H9 (cell line): ENCODE measurements at regions not wholly inside any gene's neighbourhood (a gene's known extent, or its start where the extent isn't known, plus 50 kb on each side); places are given as distances from the start of the nearest gene placed in this dataset.

Experiments
- DNase-seq: peaks from one replicate; pipeline ENCODE4 v3.0.0-alpha.2; 2017
- H2AFZ ChIP-seq: one replicate; pipeline ENCODE4 v1.6.1; 2013; ENCODE audit warnings: mild to moderate bottlenecking, low read length, control low read depth, moderate library complexity
- H2AK5ac ChIP-seq: 2 replicates; pipeline ENCODE4 v1.6.1; 2013; ENCODE audit warnings: low read length, control low read depth, mixed read lengths; ENCODE audit not compliant: insufficient read length
- H2BK120ac ChIP-seq: one replicate; pipeline ENCODE4 v1.6.1; 2013; ENCODE audit warnings: low read depth, mild to moderate bottlenecking, low read length, control low read depth, inconsistent platforms; ENCODE audit not compliant: poor library complexity, severe bottlenecking
- H2BK12ac ChIP-seq: 2 replicates; pipeline ENCODE4 v1.6.1; 2013; ENCODE audit warnings: low read length, control low read depth, mixed read lengths, low read depth; ENCODE audit not compliant: insufficient read length
- H2BK15ac ChIP-seq: 2 replicates; pipeline ENCODE4 v1.6.1; 2013; ENCODE audit warnings: low read depth, low read length, control low read depth
- H2BK20ac ChIP-seq: one replicate; pipeline ENCODE4 v1.6.1; 2013; ENCODE audit warnings: low read depth, mild to moderate bottlenecking, low read length, control low read depth, inconsistent platforms; ENCODE audit not compliant: poor library complexity, severe bottlenecking
- H2BK5ac ChIP-seq: 2 replicates; pipeline ENCODE4 v1.6.1; 2013; ENCODE audit warnings: low read length, control low read depth, mixed read lengths; ENCODE audit not compliant: insufficient read length
- H3K14ac ChIP-seq: 2 replicates; pipeline ENCODE4 v1.6.1; 2013; ENCODE audit warnings: low read length, control low read depth; ENCODE audit not compliant: insufficient read depth
- H3K18ac ChIP-seq: 2 replicates; pipeline ENCODE4 v1.6.1; 2013; ENCODE audit warnings: low read depth, mild to moderate bottlenecking, mixed read lengths, low read length, control low read depth; ENCODE audit not compliant: insufficient read length
- H3K23ac ChIP-seq: 2 replicates; pipeline ENCODE4 v1.6.1; 2013; ENCODE audit warnings: low read length, control low read depth, mixed read lengths, low read depth; ENCODE audit not compliant: insufficient read length
- H3K23me2 ChIP-seq: 2 replicates; pipeline ENCODE4 v1.6.1; 2013; ENCODE audit warnings: low read depth, mild to moderate bottlenecking, mixed read lengths, low read length, control low read depth; ENCODE audit not compliant: insufficient read length, poor library complexity, severe bottlenecking
- H3K27ac ChIP-seq: 2 replicates; pipeline ENCODE4 v1.5.1; 2013; ENCODE audit warnings: low read length, control low read depth, mixed read lengths, low read depth; ENCODE audit not compliant: insufficient read length
- H3K27me3 ChIP-seq: 2 replicates; pipeline ENCODE4 v1.6.1; 2013; ENCODE audit warnings: low read length, control low read depth, inconsistent platforms; ENCODE audit not compliant: insufficient read depth
- H3K4ac ChIP-seq: 2 replicates; pipeline ENCODE4 v1.6.1; 2013; ENCODE audit warnings: low read depth, mild to moderate bottlenecking, control low read depth, inconsistent platforms, low read length, moderate library complexity
- H3K4me1 ChIP-seq: 2 replicates; pipeline ENCODE4 v1.6.1; 2013; ENCODE audit warnings: low read length, control low read depth, inconsistent platforms; ENCODE audit not compliant: insufficient read depth
- H3K4me2 ChIP-seq: 2 replicates; pipeline ENCODE4 v1.6.1; 2013; ENCODE audit warnings: low read length, control low read depth, mixed read lengths; ENCODE audit not compliant: insufficient read length, insufficient read depth
- H3K56ac ChIP-seq: 2 replicates; pipeline ENCODE4 v1.6.1; 2013; ENCODE audit warnings: low read depth, mild to moderate bottlenecking, mixed read lengths, low read length, control low read depth; ENCODE audit not compliant: insufficient read length
- H3K79me1 ChIP-seq: 2 replicates; pipeline ENCODE4 v1.6.1; 2013; ENCODE audit warnings: low read depth, mild to moderate bottlenecking, moderate library complexity, low read length, control low read depth, inconsistent platforms; ENCODE audit not compliant: insufficient read depth, poor library complexity, severe bottlenecking
- H3K79me2 ChIP-seq: 2 replicates; pipeline ENCODE4 v1.6.1; 2013; ENCODE audit warnings: low read length, control low read depth, inconsistent platforms; ENCODE audit not compliant: insufficient read depth
- H3K9ac ChIP-seq: 2 replicates; pipeline ENCODE4 v1.6.1; 2013; ENCODE audit warnings: low read length, control low read depth, mixed read lengths; ENCODE audit not compliant: insufficient read length; ENCODE audit errors: extremely low read depth
- H3K9me3 ChIP-seq: one replicate; pipeline ENCODE4 v1.6.1; 2013; ENCODE audit warnings: low read depth, low read length, inconsistent platforms; ENCODE audit not compliant: control insufficient read depth
- H3T11ph ChIP-seq: one replicate; pipeline ENCODE4 v1.6.1; 2013; ENCODE audit warnings: mild to moderate bottlenecking, low read length, control low read depth, inconsistent platforms
- H4K20me1 ChIP-seq: one replicate; pipeline ENCODE4 v1.6.1; 2013; ENCODE audit not compliant: control insufficient read depth, insufficient read length, insufficient read depth
- H4K5ac ChIP-seq: 2 replicates; pipeline ENCODE4 v1.6.1; 2013; ENCODE audit warnings: low read depth, mild to moderate bottlenecking, mixed read lengths, low read length, control low read depth; ENCODE audit not compliant: insufficient read length
- H4K8ac ChIP-seq: replicated peaks from 2 replicates; pipeline ENCODE4 v1.6.1; 2013; ENCODE audit warnings: low read length, control low read depth, mixed read lengths, low read depth; ENCODE audit not compliant: insufficient read length
- H4K91ac ChIP-seq: 2 replicates; pipeline ENCODE4 v1.6.1; 2013; ENCODE audit warnings: low read depth, mild to moderate bottlenecking, moderate library complexity, mixed read lengths, low read length, control low read depth; ENCODE audit not compliant: insufficient read length
- H3K27ac Mint-ChIP-seq, 3 experiments: 2 replicates in 2 of 3; 3 replicates in 1 of 3; pipeline ENCODE4 v1.8.0; 2020 to 2021; ENCODE audit warnings: mixed read lengths in 3 of 3, mild to moderate bottlenecking in 1 of 3, moderate library complexity in 1 of 3
- H3K27me3 Mint-ChIP-seq: 2 replicates; pipeline ENCODE4 v1.8.0; 2021; ENCODE audit warnings: low read depth, mild to moderate bottlenecking, moderate library complexity, mixed read lengths
- H3K36me3 Mint-ChIP-seq, 3 experiments: 2 replicates in 2 of 3; 3 replicates in 1 of 3; pipeline ENCODE4 v1.8.0; 2020 to 2021; ENCODE audit warnings: low read depth in 3 of 3, mixed read lengths in 3 of 3; ENCODE audit not compliant: insufficient read depth in 1 of 3
- H3K4me1 Mint-ChIP-seq, 2 experiments: 2 replicates each; pipeline ENCODE4 v1.8.0; 2020; ENCODE audit warnings: mixed read lengths in 2 of 2
- H3K4me3 Mint-ChIP-seq, 2 experiments: 2 replicates in 1 of 2; 3 replicates in 1 of 2; pipeline ENCODE4 v1.8.0; 2020 to 2021; ENCODE audit warnings: mild to moderate bottlenecking in 2 of 2, mixed read lengths in 2 of 2, moderate library complexity in 1 of 2
- H3K9me3 Mint-ChIP-seq, 2 experiments: 2 replicates in 1 of 2; 3 replicates in 1 of 2; pipeline ENCODE4 v1.8.0; 2020; ENCODE audit warnings: mild to moderate bottlenecking in 2 of 2, mixed read lengths in 2 of 2, moderate library complexity in 1 of 2
- TF ChIP-seq, protein P1 (sequence below): fragments of 200-600 bp; sonication (generic); conservative IDR thresholded peaks from 3 replicates; pipeline ENCODE4 v1.8.0; 2021; ENCODE audit warnings: antibody characterized with exemption, mild to moderate bottlenecking

DNA sequence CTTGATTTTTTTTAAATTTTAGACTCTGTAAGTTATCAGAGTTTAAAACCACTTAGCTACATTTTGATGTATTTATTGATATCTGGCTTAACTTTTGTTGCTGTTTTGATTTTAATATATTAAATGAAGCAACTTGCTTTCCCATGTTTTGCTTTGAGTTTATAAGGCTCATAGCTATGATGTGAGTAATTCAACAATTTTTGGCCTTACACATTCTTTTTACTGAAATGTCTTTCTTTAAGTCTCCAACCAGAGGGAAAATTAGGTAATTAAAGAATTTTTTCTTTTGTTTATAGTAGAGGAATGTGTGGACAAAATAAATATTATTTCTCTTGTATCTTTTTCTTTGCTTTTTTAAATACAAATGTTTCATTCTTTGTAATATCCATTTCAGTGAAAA is 258.3 kb upstream of the ADAMTS5 start:
- Histone ChIP-seq H2BK20ac (no peak overlapping the region), H4K5ac (no peak overlapping the region), H2BK12ac (no peak overlapping the region), H3K14ac (no peak overlapping the region), H2AK5ac (no peak overlapping the region), H3K9me3 (no peaks in the 10 kb centered on the region), H3K27me3 (no peaks in the 10 kb centered on the region), H3K23me2 (no peaks in the 10 kb centered on the region), H2BK5ac (no peak overlapping the region), H3K4me1 (no peaks in the 10 kb centered on the region; the same call in 1 of the 2 replicates), H3K27ac (no peak overlapping the region), H3K79me1 (no peaks in the 10 kb centered on the region), H4K91ac (no peak overlapping the region), H3T11ph (no peak overlapping the region), H3K23ac (no peak overlapping the region), H3K18ac (no peak overlapping the region), H2BK120ac (no peak overlapping the region), H3K56ac (no peak overlapping the region), H3K79me2 (no peaks in the 10 kb centered on the region), H4K8ac (no peak overlapping the region), H2BK15ac (no peak overlapping the region), H3K9ac (no peak overlapping the region), H3K4me2 (no peak overlapping the region), H2AFZ (no peak overlapping the region), H3K4ac (no peak overlapping the region), H4K20me1 (no peaks in the 10 kb centered on the region)
- H3K4me1 Mint-ChIP-seq = peaks cover 8 to 17% of the 10 kb centered on the region in 2 experiments
- no peaks in the 10 kb centered on the region for H3K36me3 Mint-ChIP-seq
- no peaks in the 10 kb centered on the region for H3K27me3 Mint-ChIP-seq
- TF ChIP-seq, protein P1, sequence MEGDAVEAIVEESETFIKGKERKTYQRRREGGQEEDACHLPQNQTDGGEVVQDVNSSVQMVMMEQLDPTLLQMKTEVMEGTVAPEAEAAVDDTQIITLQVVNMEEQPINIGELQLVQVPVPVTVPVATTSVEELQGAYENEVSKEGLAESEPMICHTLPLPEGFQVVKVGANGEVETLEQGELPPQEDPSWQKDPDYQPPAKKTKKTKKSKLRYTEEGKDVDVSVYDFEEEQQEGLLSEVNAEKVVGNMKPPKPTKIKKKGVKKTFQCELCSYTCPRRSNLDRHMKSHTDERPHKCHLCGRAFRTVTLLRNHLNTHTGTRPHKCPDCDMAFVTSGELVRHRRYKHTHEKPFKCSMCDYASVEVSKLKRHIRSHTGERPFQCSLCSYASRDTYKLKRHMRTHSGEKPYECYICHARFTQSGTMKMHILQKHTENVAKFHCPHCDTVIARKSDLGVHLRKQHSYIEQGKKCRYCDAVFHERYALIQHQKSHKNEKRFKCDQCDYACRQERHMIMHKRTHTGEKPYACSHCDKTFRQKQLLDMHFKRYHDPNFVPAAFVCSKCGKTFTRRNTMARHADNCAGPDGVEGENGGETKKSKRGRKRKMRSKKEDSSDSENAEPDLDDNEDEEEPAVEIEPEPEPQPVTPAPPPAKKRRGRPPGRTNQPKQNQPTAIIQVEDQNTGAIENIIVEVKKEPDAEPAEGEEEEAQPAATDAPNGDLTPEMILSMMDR = no peak
- H3K27ac Mint-ChIP-seq = no peak overlapping the region
- H3K4me3 Mint-ChIP-seq = no peak overlapping the region
- no peak for DNase-seq
- H3K9me3 Mint-ChIP-seq = no peaks in the 10 kb centered on the region
